Esophagus squamous epithelium (tissue), 5 donors: ENCODE measurements at regions not wholly inside any gene's neighbourhood (a gene's known extent, or its start where the extent isn't known, plus 50 kb on each side); places are given as distances from the start of the nearest gene placed in this dataset.

ENCODE experiments used
- DNase-seq: peaks from one replicate; lab custom pipeline; 2025; lab: John Stamatoyannopoulos, UW
- H3K27ac ChIP-seq, 4 donors: fragments of 200-600 bp; sonication (generic); one replicate each; pipeline ENCODE4 v1.5.1; 2016 to 2019; ENCODE audit warnings: mild to moderate bottlenecking in 1 of 4
- H3K27me3 ChIP-seq, 4 donors: fragments of 200-600 bp; sonication (generic); 1 replicate in 3 of 4; 2 replicates in 1 of 4; pipeline versions ENCODE4 v1.5.1 to v1.6.0; 2017 to 2021; ENCODE audit warnings: antibody characterized with exemption in 1 of 4
- H3K36me3 ChIP-seq, 3 donors: fragments of 200-600 bp; sonication (generic); one replicate each; pipeline ENCODE4 v1.5.1; 2016 to 2019
- H3K4me1 ChIP-seq, 3 donors: fragments of 200-600 bp; sonication (generic); one replicate each; pipeline ENCODE4 v1.5.1; 2017 to 2019
- H3K4me3 ChIP-seq, 4 donors: fragments of 200-600 bp; sonication (generic); 1 replicate in 3 of 4; 2 replicates in 1 of 4; pipeline ENCODE4 v1.5.1; 2016 to 2019; ENCODE audit warnings: mild to moderate bottlenecking in 2 of 4, moderate library complexity in 1 of 4
- H3K9me3 ChIP-seq, 3 donors: fragments of 200-600 bp; sonication (generic); one replicate each; pipeline ENCODE4 v1.5.1; 2016 to 2019
- POLR2A ChIP-seq, 4 donors: fragments of 450-650 bp; IDR thresholded peaks; one replicate each; pipeline ENCODE4 v1.6.1; 2017; ENCODE audit warnings: antibody characterized with exemption in 4 of 4, mild to moderate bottlenecking in 4 of 4, moderate library complexity in 3 of 4
- WGBS, 2 donors: methylation state at CpG; one replicate each; pipeline ENCODE4 v1.1.5; 2018; 5-methylcytosine and 5-hydroxymethylcytosine counted together
- intact Hi-C: fragments of 100-400 bp; cut with DNase I; formaldehyde crosslinking; loops from one replicate; pipeline ENCODE4 v1.15.0; 2022
- TF ChIP-seq, protein P1 (sequence below), 6 experiments: fragments of 450-650 bp in 4 of 6; fragments of 200-600 bp in 2 of 6; sonication (generic) in 2 of 6; IDR thresholded peaks; one replicate each; pipeline ENCODE4 v1.5.1; 2016 to 2019; ENCODE audit warnings: antibody characterized with exemption in 6 of 6, mild to moderate bottlenecking in 4 of 6, moderate library complexity in 4 of 6
- donor health status: DM: yes; HTN: yes; CAD: no.

DNA sequence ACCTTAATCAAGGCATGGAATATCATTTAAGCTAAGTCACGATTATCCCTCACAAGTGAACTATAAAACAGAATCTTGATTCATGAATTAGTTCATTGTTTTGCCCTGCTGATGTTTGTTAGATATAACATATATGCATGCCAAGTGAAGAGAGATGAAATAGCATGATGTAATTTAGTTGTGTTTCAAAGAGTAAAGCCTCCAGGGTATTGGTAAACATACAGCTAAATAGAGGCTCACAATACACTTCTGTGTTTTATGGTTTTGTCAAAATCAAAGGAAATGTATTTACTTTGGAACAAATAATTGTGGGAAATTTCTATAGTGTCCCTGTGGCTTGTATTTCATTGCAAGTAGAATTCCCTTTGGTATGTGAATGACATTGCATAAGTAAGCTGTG is 69.0 kb upstream of the LEF1 start:
- H3K27me3 ChIP-seq = no peaks in the 10 kb centered on the region
- H3K36me3 ChIP-seq = no peaks in the 10 kb centered on the region
- no peaks in the 10 kb centered on the region for H3K9me3 ChIP-seq
- TF ChIP-seq POLR2A (IDR thresholded peaks at IDR 0.05) = no peak
- TF ChIP-seq, protein P1, sequence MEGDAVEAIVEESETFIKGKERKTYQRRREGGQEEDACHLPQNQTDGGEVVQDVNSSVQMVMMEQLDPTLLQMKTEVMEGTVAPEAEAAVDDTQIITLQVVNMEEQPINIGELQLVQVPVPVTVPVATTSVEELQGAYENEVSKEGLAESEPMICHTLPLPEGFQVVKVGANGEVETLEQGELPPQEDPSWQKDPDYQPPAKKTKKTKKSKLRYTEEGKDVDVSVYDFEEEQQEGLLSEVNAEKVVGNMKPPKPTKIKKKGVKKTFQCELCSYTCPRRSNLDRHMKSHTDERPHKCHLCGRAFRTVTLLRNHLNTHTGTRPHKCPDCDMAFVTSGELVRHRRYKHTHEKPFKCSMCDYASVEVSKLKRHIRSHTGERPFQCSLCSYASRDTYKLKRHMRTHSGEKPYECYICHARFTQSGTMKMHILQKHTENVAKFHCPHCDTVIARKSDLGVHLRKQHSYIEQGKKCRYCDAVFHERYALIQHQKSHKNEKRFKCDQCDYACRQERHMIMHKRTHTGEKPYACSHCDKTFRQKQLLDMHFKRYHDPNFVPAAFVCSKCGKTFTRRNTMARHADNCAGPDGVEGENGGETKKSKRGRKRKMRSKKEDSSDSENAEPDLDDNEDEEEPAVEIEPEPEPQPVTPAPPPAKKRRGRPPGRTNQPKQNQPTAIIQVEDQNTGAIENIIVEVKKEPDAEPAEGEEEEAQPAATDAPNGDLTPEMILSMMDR (IDR thresholded peaks at IDR 0.05) = no peak
- no peak overlapping the region for H3K4me3 ChIP-seq
- intact Hi-C loops = no loop called here
- no peak overlapping the region for H3K27ac ChIP-seq
- H3K4me1 ChIP-seq = no peaks in the 10 kb centered on the region
- WGBS, 2 donors = 45 to 74% methylated on average over 1 of the region's 1 CpG
- no peak for DNase-seq

DNA sequence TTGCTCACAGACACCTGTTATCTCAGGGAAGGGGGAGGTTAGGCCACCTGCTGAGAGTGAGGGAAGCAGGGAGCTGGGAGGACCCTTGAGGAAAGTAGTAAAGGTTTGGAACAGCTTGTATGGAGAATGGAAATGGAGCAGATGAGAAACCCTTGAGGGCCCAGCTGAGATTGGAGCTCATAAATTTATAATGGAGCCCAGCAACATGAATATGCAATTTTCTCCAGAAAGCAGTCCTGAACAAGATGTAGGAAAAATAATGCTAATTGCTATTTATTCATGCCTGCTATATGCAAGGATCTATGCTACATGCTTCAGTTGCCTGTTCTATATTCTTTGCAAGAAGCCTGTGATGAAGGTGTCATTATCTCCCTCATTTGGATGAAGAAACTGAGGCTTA is 67.5 kb upstream of the LEF1 start:
- TF ChIP-seq, protein P1 (IDR thresholded peaks at IDR 0.05) = no peak
- no peak for TF ChIP-seq POLR2A (IDR thresholded peaks at IDR 0.05)
- intact Hi-C loops = no loop called here
- Histone ChIP-seq H3K36me3 (no peaks in the 10 kb centered on the region), H3K4me3 (no peak overlapping the region), H3K27me3 (no peaks in the 10 kb centered on the region), H3K9me3 (no peaks in the 10 kb centered on the region), H3K4me1 (no peaks in the 10 kb centered on the region), H3K27ac (no peak overlapping the region)
- no peak for DNase-seq

DNA sequence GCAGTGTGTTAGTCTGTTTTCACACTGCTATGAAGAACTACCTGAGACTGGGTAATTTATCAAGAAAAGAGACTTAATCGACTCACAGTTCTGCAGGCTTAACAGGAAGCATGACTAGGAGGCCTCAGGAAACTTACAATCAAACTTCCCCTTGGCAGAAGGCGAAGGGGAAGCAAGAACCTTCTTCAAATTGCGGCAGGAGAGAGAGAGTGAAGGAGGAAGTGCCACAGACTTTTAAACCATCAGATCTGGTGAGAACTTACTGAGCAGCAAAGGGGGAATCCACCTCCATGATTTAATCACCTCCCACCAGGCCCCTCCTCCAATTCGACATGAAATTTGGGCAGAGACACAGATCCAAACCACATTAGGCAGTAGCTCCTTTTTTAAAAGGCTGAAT is 59.2 kb upstream of the LEF1 start:
- H3K9me3 ChIP-seq = no peaks in the 10 kb centered on the region
- H3K36me3 ChIP-seq = no peaks in the 10 kb centered on the region
- no peak overlapping the region for H3K4me3 ChIP-seq
- intact Hi-C loops = no loop called here
- no peak for DNase-seq
- TF ChIP-seq POLR2A (IDR thresholded peaks at IDR 0.05) = no peak
- TF ChIP-seq, protein P1 (IDR thresholded peaks at IDR 0.05) = no peak
- 71 to 72% methylated on average over 4 of the region's 4 CpGs for whole genome bisulfite sequencing, 2 donors
- H3K4me1 ChIP-seq = no peaks in the 10 kb centered on the region
- H3K27me3 ChIP-seq = no peaks in the 10 kb centered on the region
- no peak overlapping the region for H3K27ac ChIP-seq

DNA sequence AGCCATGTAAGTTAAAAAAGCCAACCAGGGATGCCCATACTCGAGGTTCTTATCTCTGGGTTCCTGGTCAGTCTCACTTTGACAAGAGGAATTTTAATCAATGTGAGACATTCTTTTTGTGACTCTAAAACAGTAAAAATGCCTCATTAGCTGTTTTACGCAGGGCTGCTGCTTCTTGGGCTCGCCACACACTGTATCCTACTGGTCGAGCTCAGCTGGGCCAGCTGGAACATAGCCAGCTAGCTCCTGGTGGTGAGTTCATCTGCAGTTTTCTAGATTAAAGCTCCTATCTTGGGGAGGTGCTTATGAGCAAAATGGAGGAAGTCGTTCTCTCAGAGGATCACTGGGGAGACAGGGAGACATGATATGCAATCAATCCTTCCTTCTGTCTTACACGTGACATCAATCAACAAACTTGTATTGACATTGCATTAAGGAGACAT is 55.9 kb upstream of the LEF1 start:
- no peaks in the 10 kb centered on the region for H3K9me3 ChIP-seq
- 64 to 66% methylated on average over 6 of the region's 6 CpGs for WGBS, 2 donors
- intact Hi-C loops = no loop called here
- no peaks in the 10 kb centered on the region for H3K36me3 ChIP-seq
- no peak for DNase-seq
- H3K4me3 ChIP-seq = no peak overlapping the region
- H3K27ac ChIP-seq = no peak overlapping the region
- no peaks in the 10 kb centered on the region for H3K4me1 ChIP-seq
- TF ChIP-seq, protein P1 (IDR thresholded peaks at IDR 0.05) = no peak
- no peak for TF ChIP-seq POLR2A (IDR thresholded peaks at IDR 0.05)
- no peaks in the 10 kb centered on the region for H3K27me3 ChIP-seq

DNA sequence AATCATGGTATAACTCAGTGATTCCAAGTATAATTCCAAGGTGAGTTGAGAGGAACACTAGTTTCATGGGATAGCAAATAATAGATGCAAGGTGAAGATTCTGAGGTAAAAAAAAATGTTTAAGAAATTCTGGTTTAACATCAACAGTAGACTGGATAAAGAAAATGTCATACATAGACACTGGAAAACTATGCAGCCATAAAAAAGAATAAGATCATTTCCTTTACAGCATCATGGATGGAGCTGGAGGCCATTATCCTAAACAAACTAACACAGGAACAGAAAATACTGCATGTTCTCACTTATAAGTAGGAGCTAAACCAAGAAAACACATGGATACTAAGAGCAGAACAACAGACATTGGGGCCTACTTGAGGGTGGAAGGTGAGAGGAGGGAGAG is 54.6 kb upstream of the LEF1 start:
- H3K9me3 ChIP-seq = no peaks in the 10 kb centered on the region
- intact Hi-C loops = no loop called here
- no peaks in the 10 kb centered on the region for H3K27me3 ChIP-seq
- no peak overlapping the region for H3K27ac ChIP-seq
- TF ChIP-seq POLR2A (IDR thresholded peaks at IDR 0.05) = no peak
- TF ChIP-seq, protein P1 (IDR thresholded peaks at IDR 0.05) = no peak
- H3K4me3 ChIP-seq = no peak overlapping the region
- no peaks in the 10 kb centered on the region for H3K4me1 ChIP-seq
- H3K36me3 ChIP-seq = no peaks in the 10 kb centered on the region
- no peak for DNase-seq
